ENCODE measurements at regions not wholly inside any gene's neighbourhood (a gene's known extent, or its start where the extent isn't known, plus 50 kb on each side); places are given as distances from the start of the nearest gene placed in this dataset.
"Not testable (repeated sequence)": the region's sequence is repeated elsewhere in the genome, so short reads cannot be mapped to it uniquely, and the experiment has no call there.

GRCh38 chr9:41790719-41791363 lies 338.4 kb downstream of the CNTNAP3B start:
- H2AFZ ChIP-seq (ENCODE audit: insufficient read depth, low read depth, low read length, poor library complexity, severe bottlenecking); H3K9me3 ChIP-seq (replicated peaks in 1 of 2; ENCODE audit: control insufficient read depth in 1 of 2, insufficient read depth in 1 of 2, low read length in 2 of 2); H3K4me2 ChIP-seq (replicated peaks; ENCODE audit: extremely low read depth, low read length, poor library complexity, severe bottlenecking); H3K79me2 ChIP-seq (ENCODE audit: insufficient read depth, low read length); H3K36me3 Mint-ChIP-seq; H3K27me3 ChIP-seq (ENCODE audit: control insufficient read depth in 2 of 2, insufficient read depth in 2 of 2, low read length in 2 of 2); H4K20me1 ChIP-seq (ENCODE audit: insufficient read depth, low read length); H3K36me3 ChIP-seq (replicated peaks in 1 of 2; ENCODE audit: control insufficient read depth in 1 of 2, insufficient read depth in 2 of 2, low read length in 2 of 2); intact Hi-C loops (cut with micrococcal nuclease); H3K4me3 ChIP-seq (replicated peaks in 1 of 3; ENCODE audit: low read depth in 2 of 3, low read length in 3 of 3); H3K9ac ChIP-seq (ENCODE audit: insufficient read depth, low read length, poor library complexity, severe bottlenecking); H3K27me3 Mint-ChIP-seq (ENCODE audit: low read depth in 3 of 3): not testable (repeated sequence)
- peak; percentile 12 to 36 (median 25) for DNase-seq
- WGBS (ENCODE audit: insufficient coverage), result no CpG with 5 or more reads among the region's 7 CpGs
- Histone ChIP-seq H3K4me1 (ENCODE audit: control insufficient read depth in 1 of 2, insufficient read depth in 2 of 2, low read length in 2 of 2) (peaks cover 17 to 27% of the 10 kb centered on the region in 2 donors), H3K27ac (ENCODE audit: low read depth in 1 of 2, low read length in 2 of 2) (peak overlapping the region in 1 of 2 donors; percentile 41)
- Mint-ChIP-seq H3K27ac (peak overlapping the region in 4 of 7 donors; percentile 9 to 85 (median 43)), H3K4me3 (peak overlapping the region in 1 of 2 donors; percentile 63), H3K9me3 (peaks cover 0 to 10% (median 3%) of the 10 kb centered on the region in 7 donors), H3K4me1 (peaks cover 18% of the 10 kb centered on the region)

- H3K4me3 Mint-ChIP-seq, result peak overlapping the region in 1 of 2 donors; percentile 63
- H3K4me2 ChIP-seq (replicated peaks; ENCODE audit: extremely low read depth, low read length, poor library complexity, severe bottlenecking); H3K9me3 ChIP-seq (replicated peaks in 1 of 2; ENCODE audit: control insufficient read depth in 1 of 2, insufficient read depth in 1 of 2, low read length in 2 of 2); DNase-seq; H3K27me3 ChIP-seq (ENCODE audit: control insufficient read depth in 2 of 2, insufficient read depth in 2 of 2, low read length in 2 of 2); H3K4me3 ChIP-seq (replicated peaks in 1 of 3; ENCODE audit: low read depth in 2 of 3, low read length in 3 of 3); H4K20me1 ChIP-seq (ENCODE audit: insufficient read depth, low read length); H3K27ac ChIP-seq (ENCODE audit: low read depth in 1 of 2, low read length in 2 of 2); intact Hi-C loops (cut with micrococcal nuclease); H3K36me3 Mint-ChIP-seq; H3K36me3 ChIP-seq (replicated peaks in 1 of 2; ENCODE audit: control insufficient read depth in 1 of 2, insufficient read depth in 2 of 2, low read length in 2 of 2); H2AFZ ChIP-seq (ENCODE audit: insufficient read depth, low read depth, low read length, poor library complexity, severe bottlenecking); H3K79me2 ChIP-seq (ENCODE audit: insufficient read depth, low read length); H3K27me3 Mint-ChIP-seq (ENCODE audit: low read depth in 3 of 3); H3K9ac ChIP-seq (ENCODE audit: insufficient read depth, low read length, poor library complexity, severe bottlenecking): not testable (repeated sequence)
- H3K9me3 Mint-ChIP-seq, result peaks cover 0 to 10% (median 3%) of the 10 kb centered on the region in 7 donors
- peak overlapping the region in 1 of 7 donors; percentile 53 for H3K27ac Mint-ChIP-seq
- peaks cover 17 to 27% of the 10 kb centered on the region in 2 donors for H3K4me1 ChIP-seq (ENCODE audit: control insufficient read depth in 1 of 2, insufficient read depth in 2 of 2, low read length in 2 of 2)
- peaks cover 18% of the 10 kb centered on the region for H3K4me1 Mint-ChIP-seq
- no CpG with 5 or more reads among the region's 5 CpGs for WGBS (ENCODE audit: insufficient coverage)
These were observed 339.2 kb downstream of the CNTNAP3B start for GRCh38 chr9:41790007-41790406.

- Mint-ChIP-seq H3K9me3 (peaks cover 0 to 10% (median 3%) of the 10 kb centered on the region in 7 donors), H3K4me1 (peaks cover 18% of the 10 kb centered on the region)
- H4K20me1 ChIP-seq (ENCODE audit: insufficient read depth, low read length); H3K36me3 Mint-ChIP-seq; H3K27ac ChIP-seq (ENCODE audit: low read depth in 1 of 2, low read length in 2 of 2); H3K9ac ChIP-seq (ENCODE audit: insufficient read depth, low read length, poor library complexity, severe bottlenecking); H3K9me3 ChIP-seq (replicated peaks in 1 of 2; ENCODE audit: control insufficient read depth in 1 of 2, insufficient read depth in 1 of 2, low read length in 2 of 2); H3K27me3 Mint-ChIP-seq (ENCODE audit: low read depth in 3 of 3); H3K36me3 ChIP-seq (replicated peaks in 1 of 2; ENCODE audit: control insufficient read depth in 1 of 2, insufficient read depth in 2 of 2, low read length in 2 of 2); DNase-seq; H3K79me2 ChIP-seq (ENCODE audit: insufficient read depth, low read length); intact Hi-C loops (cut with micrococcal nuclease); H3K4me2 ChIP-seq (replicated peaks; ENCODE audit: extremely low read depth, low read length, poor library complexity, severe bottlenecking); H3K27me3 ChIP-seq (ENCODE audit: control insufficient read depth in 2 of 2, insufficient read depth in 2 of 2, low read length in 2 of 2); H3K27ac Mint-ChIP-seq; H3K4me3 ChIP-seq (replicated peaks in 1 of 3; ENCODE audit: low read depth in 2 of 3, low read length in 3 of 3); H3K4me3 Mint-ChIP-seq; H2AFZ ChIP-seq (ENCODE audit: insufficient read depth, low read depth, low read length, poor library complexity, severe bottlenecking): not testable (repeated sequence)
- no CpG with 5 or more reads among the region's 4 CpGs for WGBS (ENCODE audit: insufficient coverage)
- peaks cover 17 to 27% of the 10 kb centered on the region in 2 donors for H3K4me1 ChIP-seq (ENCODE audit: control insufficient read depth in 1 of 2, insufficient read depth in 2 of 2, low read length in 2 of 2)
These were observed 339.8 kb downstream of the CNTNAP3B start for GRCh38 chr9:41789387-41789786.

DNA sequence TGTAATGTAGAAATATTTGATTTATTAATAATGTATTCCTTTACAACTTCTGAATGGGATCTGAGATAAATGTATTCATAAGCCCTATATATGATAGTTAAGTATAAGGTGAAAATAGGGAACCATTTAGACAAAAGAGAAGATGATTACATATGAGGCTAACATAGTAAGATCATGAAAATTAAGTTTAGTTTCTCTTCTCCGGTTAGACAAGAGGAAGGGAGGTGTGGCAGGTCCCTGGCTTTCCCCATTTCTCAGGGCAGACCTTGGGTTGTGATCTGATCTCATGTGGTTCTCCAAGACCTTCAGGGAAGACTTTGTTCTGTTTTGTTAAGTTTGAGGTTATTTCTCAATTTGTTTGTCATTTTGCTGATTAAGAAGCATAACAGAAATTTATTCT lies 341.3 kb downstream of the CNTNAP3B start:
- H3K4me3 ChIP-seq (replicated peaks in 1 of 3; ENCODE audit: low read depth in 2 of 3, low read length in 3 of 3); H4K20me1 ChIP-seq (ENCODE audit: insufficient read depth, low read length); H3K79me2 ChIP-seq (ENCODE audit: insufficient read depth, low read length); H3K4me2 ChIP-seq (replicated peaks; ENCODE audit: extremely low read depth, low read length, poor library complexity, severe bottlenecking); H3K27me3 ChIP-seq (ENCODE audit: control insufficient read depth in 2 of 2, insufficient read depth in 2 of 2, low read length in 2 of 2); H3K4me3 Mint-ChIP-seq; H3K36me3 ChIP-seq (replicated peaks in 1 of 2; ENCODE audit: control insufficient read depth in 1 of 2, insufficient read depth in 2 of 2, low read length in 2 of 2); H3K36me3 Mint-ChIP-seq; H3K9me3 ChIP-seq (replicated peaks in 1 of 2; ENCODE audit: control insufficient read depth in 1 of 2, insufficient read depth in 1 of 2, low read length in 2 of 2); H3K9me3 Mint-ChIP-seq; H3K27ac ChIP-seq (ENCODE audit: low read depth in 1 of 2, low read length in 2 of 2); H2AFZ ChIP-seq (ENCODE audit: insufficient read depth, low read depth, low read length, poor library complexity, severe bottlenecking); H3K27me3 Mint-ChIP-seq (ENCODE audit: low read depth in 3 of 3); intact Hi-C loops (cut with micrococcal nuclease); H3K9ac ChIP-seq (ENCODE audit: insufficient read depth, low read length, poor library complexity, severe bottlenecking): not testable (repeated sequence)
- H3K4me1 ChIP-seq (ENCODE audit: control insufficient read depth in 1 of 2, insufficient read depth in 2 of 2, low read length in 2 of 2), result peaks cover 17 to 27% of the 10 kb centered on the region in 2 donors
- WGBS (ENCODE audit: insufficient coverage), result no CpG with 5 or more reads among the region's 1 CpG
- Mint-ChIP-seq H3K27ac (peak overlapping the region in 1 of 7 donors; percentile 14), H3K4me1 (peaks cover 18% of the 10 kb centered on the region)
- DNase-seq, result peak; percentile 11 to 21 (median 15)
